NCI-H187 (cell line): ENCODE measurements at regions not wholly inside any gene's neighbourhood (a gene's known extent, or its start where the extent isn't known, plus 50 kb on each side); places are given as distances from the start of the nearest gene placed in this dataset.
"Not testable (repeated sequence)": the region's sequence is repeated elsewhere in the genome, so short reads cannot be mapped to it uniquely, and the experiment has no call there.

Experiments used
- DNase-seq, 2 experiments: peaks; one replicate each; lab custom pipeline; 2025; lab: John Stamatoyannopoulos, UW

- DNase-seq: no peak
Observed at GRCh38 chr14:43306053-43306452, 1201.0 kb downstream of the FSCB start.

- no peak for DNase-seq
Observed at GRCh38 chr14:43297794-43298193, 1209.3 kb downstream of the FSCB start.

DNA sequence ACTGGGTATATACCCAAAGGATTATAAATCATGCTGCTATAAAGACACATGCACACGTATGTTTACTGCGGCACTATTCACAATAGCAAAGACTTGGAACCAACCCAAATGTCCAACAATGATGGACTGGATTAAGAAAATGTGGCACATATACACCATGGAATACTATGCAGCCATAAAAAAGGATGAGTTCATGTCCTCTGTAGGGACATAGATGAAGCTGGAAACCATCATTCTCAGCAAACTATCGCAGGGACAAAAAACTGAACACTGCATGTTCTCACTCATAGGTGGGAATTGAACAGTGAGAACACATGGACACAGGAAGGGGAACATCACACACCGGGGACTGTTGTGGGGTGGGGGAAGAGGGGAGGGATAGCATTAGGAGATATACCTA lies 1211.0 kb downstream of the FSCB start:
- not testable (repeated sequence) for DNase-seq

DNA sequence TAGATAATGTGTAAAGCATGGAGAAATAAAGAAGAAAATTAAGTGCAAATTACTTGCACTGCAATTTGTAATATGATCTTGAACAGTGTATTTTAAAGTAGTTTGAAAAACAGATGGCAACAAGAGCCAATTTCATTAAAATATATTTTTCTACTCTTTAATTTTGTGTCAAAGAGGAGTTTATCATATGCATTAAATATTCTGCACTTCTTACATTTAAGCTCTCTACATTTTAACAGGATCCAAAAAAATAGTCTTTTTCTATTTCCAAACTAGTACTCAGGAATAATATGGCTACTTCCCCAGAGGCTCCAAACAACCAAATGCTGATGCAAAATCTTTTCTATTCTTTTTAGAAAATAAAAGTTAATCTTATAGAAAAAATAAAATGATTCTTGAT lies 1221.5 kb downstream of the FSCB start:
- DNase-seq: no peak

DNA sequence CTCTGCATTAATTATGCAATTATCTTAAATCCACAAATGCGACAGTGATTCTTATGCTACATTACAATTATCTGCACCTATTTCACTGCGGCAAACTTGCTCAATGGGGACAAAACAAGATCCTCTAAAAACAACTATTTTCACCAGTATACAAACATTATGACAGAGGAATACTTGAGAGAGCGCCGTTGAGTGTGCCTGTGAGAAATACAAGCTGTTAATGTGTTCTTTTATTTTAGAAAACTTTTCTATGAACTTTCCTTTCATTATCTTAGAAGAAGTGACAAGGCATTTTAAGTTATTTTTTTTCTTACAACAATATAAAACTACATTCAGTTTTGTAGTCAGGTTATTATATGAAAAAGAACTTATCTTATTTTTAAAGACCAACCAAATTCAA lies 1247.0 kb downstream of the FSCB start:
- no peak for DNase-seq

- no peak for DNase-seq
Observed at GRCh38 chr14:43258396-43258795, 1248.7 kb downstream of the FSCB start.

GRCh38 chr14:43256996-43257395 lies 1250.1 kb downstream of the FSCB start:
- not testable (repeated sequence) for DNase-seq

- DNase-seq: no peak
Observed at GRCh38 chr14:43252866-43253265, 1254.2 kb downstream of the FSCB start.

DNA sequence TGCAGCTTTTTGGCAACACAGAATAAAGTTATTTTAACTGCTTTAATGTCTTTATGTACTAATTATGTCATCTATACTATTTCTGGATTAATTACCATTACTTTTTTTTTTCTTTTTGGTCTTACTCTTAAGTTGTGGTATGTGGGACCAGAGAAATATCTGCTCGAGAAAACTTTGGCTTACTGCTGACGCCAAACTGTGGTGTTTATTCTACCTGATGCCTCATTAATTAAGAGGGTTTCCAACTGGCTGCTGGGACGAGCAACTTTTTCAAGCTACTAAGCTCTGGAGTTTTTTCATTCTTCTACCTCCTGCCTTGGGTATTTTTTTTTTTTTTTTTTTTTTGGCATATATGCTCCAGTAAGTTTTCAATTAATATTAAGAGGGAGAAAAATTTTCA lies 1257.5 kb downstream of the FSCB start:
- no peak for DNase-seq

DNA sequence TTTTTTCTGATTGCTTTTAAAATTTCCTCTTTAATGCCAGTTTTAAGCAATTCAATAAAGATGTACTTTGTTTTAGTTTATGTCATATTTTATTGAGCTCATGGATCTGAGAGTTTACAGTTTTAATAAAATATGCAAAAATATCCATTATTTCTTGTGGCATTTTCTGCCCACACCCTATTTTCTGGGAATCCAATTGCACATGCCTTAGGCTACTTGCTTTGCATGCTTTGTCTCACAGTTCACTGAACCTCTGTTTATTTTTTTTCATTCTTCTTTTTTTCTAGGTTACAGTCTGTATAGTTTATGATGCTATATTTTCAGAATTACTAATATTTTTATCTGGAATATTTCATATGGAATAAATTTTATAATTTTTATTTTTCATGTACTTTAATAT lies 1258.0 kb downstream of the FSCB start:
- no peak for DNase-seq

DNA sequence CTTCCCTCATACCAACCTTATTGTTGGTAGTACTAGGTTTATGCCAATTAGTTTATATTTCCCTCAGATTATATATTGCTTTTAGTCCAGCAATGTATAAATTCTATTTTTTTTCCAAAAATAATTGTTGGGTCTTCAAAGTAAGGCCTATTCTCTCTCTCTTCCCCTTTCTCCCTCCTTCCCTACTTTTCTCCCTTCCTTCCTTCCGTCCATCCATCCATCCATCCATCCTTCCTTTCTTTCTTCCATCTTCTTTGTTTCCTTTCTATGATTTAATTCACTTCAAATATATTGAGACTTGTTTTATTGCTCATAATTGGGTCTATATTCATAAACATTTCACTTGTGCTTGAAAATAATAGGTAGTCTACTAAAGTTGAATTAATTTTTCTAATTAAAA lies 1259.2 kb downstream of the FSCB start:
- DNase-seq: no peak

- DNase-seq: no peak
Observed at GRCh38 chr14:43244142-43244625, 1262.9 kb downstream of the FSCB start.

- no peak for DNase-seq
Observed at GRCh38 chr14:43243168-43243567, 1263.9 kb downstream of the FSCB start.

- no peak for DNase-seq
Observed at GRCh38 chr14:43232261-43232660, 1274.8 kb downstream of the FSCB start.

DNA sequence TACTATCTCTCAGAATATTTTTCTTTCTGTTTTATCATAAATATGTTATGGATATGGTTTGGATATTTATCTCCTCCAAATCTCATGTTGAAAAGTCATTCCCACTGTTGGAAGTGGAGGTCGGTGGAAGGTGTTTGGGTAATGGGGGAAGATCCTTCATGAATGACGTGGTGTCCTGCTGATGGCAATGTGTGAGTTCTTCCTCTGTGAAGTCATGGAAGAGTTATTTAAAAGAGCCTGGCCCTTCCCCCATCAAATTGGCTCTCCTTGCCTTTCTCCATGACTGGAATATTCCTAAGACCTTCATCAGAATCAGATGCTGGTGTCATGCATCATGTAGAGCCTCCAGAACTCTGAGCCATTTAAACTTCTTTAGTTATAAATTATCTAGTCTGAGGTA lies 1291.6 kb downstream of the FSCB start:
- no peak for DNase-seq

GRCh38 chr14:43207189-43207588 lies 1299.9 kb downstream of the FSCB start:
- no peak for DNase-seq

DNA sequence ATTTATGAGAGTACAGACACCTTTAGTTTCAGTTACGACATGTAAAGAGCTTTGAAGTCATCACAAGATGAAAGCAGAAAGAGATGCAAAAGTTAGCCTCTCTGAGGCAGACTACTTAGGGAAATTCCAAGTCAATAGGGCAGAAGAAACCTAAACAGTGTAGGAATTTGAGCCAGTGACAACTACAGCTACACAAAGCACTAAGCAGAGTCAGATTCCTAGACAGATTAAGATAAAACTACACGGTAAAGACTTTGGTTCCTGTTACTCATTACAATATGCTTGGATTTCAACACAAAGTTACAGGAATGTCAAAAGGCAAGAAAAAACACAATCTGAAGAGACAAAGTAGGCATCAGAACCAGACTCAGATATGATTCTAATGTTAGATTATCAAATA lies 1302.3 kb downstream of the FSCB start:
- no peak for DNase-seq

- no peak for DNase-seq
Observed at GRCh38 chr14:43200519-43200918, 1306.6 kb downstream of the FSCB start.

- no peak for DNase-seq
Observed at GRCh38 chr14:43198465-43198864, 1308.6 kb downstream of the FSCB start.

DNA sequence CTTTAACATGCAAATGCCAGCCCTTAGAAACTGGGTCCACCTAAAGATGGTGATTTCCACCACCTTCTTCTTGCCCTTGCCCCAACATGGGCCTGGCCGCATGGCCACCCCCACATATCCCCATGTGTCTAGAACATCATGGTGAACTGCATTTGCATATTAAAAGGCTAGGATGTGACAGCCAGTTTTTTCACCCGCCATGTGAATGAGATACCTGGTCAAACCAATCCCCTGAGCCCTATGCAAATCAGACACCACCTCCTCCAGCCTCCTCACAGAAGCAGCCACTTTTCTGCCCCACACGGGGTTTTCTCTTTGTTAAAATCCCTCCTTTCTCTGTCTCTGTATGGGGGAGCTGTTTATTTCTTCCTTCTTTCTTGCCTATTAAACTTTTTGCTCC lies 1322.5 kb downstream of the FSCB start:
- no peak for DNase-seq

DNA sequence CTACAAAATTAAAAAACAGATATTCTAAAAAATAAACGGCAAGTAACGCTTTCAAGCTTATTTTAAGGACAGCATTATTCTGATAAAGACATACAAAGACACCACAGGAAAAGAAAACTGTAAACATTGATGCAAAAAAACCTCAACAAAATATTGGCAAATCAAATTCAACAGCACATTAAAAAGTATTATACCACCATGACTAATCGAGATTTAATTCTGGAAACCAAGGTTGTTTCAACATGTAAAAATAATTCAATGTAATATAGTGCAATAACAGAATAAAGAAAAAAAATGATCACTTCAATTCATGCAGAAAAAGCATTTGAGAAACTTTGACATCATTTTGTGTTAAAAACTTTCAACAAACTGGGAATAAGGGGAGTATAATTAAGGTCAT lies 1323.2 kb downstream of the FSCB start:
- DNase-seq: no peak

- DNase-seq: no peak
Observed at GRCh38 chr14:43175896-43176295, 1331.2 kb downstream of the FSCB start.

DNA sequence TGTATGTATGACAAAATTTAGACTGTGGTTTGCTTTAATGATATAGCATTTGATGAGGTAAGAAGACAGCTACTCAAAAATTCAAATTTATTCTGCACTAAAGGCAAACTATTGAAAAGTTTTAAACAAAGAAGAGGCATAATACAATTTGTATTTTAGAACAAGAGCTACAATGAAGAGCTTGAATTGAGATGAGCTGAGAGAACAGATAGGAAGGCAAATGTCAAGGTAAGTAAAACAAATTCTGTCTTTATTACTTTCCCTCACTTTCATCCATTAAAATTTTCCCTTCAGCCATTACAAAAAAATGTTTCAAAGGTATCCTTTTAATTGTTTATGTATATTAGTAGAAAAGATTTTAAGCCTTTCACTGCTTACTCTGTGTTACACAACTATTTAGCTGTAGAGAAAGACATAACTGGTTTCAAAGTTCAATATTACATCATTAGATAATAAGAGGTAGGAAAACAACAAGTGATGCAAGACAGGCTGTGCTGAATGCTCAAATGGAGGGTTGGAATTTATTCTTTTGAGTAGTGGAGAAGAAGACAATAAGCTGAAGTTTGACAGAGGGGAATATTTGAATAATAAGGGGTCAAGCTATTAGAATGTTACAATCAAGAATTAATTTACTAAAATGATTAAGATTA lies 1334.1 kb downstream of the FSCB start:
- no peak for DNase-seq

DNA sequence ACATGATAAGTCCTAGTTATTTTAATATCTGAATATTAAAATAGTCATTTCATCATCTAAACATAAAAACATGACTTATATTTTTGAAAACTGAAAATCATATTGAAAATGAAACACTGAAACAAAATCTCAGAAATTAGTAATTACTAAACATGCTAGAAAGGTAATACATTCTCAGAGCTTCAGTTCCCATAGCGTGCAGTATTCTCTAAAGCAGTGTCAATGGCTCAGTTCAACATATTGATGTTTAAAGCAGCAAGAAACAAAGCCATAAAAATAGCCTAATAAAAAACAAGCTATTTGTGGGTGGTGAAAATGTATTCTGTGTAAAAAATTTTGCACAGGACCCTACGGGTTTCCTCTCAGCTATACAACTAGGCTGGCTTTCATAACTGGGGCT lies 1337.4 kb downstream of the FSCB start:
- no peak for DNase-seq
